ENCODE measurements at regions not wholly inside any gene's neighbourhood (a gene's known extent, or its start where the extent isn't known, plus 50 kb on each side); places are given as distances from the start of the nearest gene placed in this dataset.

DNA sequence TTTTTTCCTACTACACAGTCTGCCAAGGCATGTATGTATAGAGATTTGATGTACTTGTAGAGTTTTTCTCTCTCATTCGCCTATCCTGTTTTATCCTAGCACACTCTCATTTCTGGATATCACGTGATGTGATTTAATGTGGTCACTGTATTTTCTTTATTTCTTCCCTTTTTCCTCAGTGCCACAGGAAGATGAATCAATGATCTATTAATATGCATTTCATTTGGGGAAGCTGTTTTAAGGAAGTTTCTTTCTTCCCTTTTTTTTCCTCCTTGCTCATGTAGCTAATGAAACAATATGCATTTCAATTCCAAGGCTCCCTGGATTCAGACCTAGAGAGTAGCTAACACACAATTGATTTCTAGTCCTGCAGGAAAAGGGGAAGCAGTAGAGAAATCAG lies 506.3 kb upstream of the WWC1 start:
- peaks cover 3% of the 10 kb centered on the region for H3K27me3 Mint-ChIP-seq
- H3K4me3 Mint-ChIP-seq, result no peak overlapping the region
- no peaks in the 10 kb centered on the region for H3K9me3 Mint-ChIP-seq
- H3K36me3 Mint-ChIP-seq (ENCODE audit: low read depth), result no peaks in the 10 kb centered on the region
- intact Hi-C loops (cut with micrococcal nuclease), result no loop called here
- no peak overlapping the region for H3K27ac Mint-ChIP-seq
- H3K4me1 Mint-ChIP-seq (ENCODE audit: low read depth), result peaks cover 43% of the 10 kb centered on the region

DNA sequence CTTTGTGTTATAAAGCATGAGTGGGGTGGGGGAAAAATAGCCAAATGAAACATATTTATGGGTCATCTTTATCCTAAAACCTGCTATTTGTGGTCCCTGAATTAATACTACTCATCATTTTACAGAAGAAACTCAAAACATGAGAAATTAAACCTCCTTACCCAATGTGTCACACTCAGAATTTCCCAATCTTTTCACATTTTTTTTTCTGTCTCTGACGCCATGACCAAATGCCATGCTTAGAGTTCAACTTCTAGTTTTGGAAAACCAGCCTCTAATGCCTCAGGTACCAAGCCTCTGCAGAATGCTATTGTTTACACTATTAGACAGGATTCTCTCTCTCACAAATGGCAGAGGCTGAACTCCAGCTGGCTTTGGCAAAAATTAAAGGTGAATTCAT lies 505.5 kb upstream of the WWC1 start:
- intact Hi-C loops (cut with micrococcal nuclease), result no loop called here
- H3K27me3 Mint-ChIP-seq, result peaks cover 3% of the 10 kb centered on the region
- H3K27ac Mint-ChIP-seq, result no peak overlapping the region
- H3K4me3 Mint-ChIP-seq, result no peak overlapping the region
- no peaks in the 10 kb centered on the region for H3K9me3 Mint-ChIP-seq
- H3K4me1 Mint-ChIP-seq (ENCODE audit: low read depth), result peaks cover 43% of the 10 kb centered on the region
- no peaks in the 10 kb centered on the region for H3K36me3 Mint-ChIP-seq (ENCODE audit: low read depth)

DNA sequence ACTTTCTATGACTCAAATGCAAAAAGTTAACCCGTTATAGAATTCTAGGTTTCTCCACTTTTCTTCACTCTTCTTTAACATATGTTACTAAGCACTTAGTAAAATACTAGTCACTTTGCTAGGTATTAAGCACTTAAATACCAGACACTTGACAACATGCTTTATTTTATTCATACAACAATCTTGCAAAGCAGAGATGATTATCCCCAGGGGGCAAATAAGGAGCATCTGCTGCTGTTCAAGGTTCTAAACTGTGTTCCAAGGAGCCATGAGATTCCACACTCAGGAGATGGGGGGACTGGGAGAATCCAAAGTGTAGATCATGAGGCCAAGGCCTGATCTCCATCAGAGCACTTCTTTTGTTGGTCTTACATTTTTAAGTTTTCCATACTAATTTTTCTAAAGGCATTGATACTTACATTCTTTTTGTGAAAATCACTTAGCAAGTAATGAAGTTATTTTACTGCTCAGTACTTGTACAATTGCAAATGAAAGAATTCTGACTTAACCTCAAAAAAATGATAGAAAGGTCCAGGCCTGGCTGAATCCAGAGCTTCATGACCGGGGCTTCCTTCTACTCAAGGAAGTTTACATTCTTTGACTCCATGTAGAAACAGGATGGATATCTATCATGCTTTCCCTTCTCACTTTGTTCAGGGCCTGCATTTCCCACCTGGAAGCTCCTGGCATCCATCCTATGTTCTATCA lies 504.4 kb upstream of the WWC1 start:
- intact Hi-C loops (cut with micrococcal nuclease), result no loop called here
- Mint-ChIP-seq H3K4me1 (ENCODE audit: low read depth) (peaks cover 43% of the 10 kb centered on the region), H3K9me3 (no peaks in the 10 kb centered on the region), H3K4me3 (no peak overlapping the region), H3K36me3 (ENCODE audit: low read depth) (no peaks in the 10 kb centered on the region), H3K27me3 (peaks cover 3% of the 10 kb centered on the region), H3K27ac (no peak overlapping the region)

DNA sequence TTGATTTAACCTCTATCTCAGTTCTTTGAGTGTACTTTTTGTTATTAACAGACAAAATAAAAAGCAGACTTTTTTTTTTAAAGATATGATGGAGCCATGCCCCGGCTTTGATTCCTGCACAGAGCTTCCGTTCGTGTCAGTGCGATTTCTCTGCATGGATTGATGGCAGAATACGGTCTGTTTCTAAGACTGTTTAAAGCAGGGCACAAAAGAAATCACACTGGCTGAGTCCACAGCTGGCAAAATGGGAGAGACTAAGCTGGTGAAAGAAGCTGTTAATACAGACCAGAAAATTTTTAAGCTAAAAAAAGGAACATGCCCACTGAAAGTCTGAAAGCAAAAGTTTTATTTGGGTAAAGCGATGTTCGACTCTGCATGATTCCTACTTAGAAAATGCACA lies 501.4 kb upstream of the WWC1 start:
- Mint-ChIP-seq H3K4me1 (ENCODE audit: low read depth) (peaks cover 27% of the 10 kb centered on the region), H3K36me3 (ENCODE audit: low read depth) (no peaks in the 10 kb centered on the region), H3K27me3 (no peaks in the 10 kb centered on the region), H3K27ac (no peak overlapping the region), H3K4me3 (no peak overlapping the region), H3K9me3 (no peaks in the 10 kb centered on the region)
- intact Hi-C loops (cut with micrococcal nuclease), result no loop called here

DNA sequence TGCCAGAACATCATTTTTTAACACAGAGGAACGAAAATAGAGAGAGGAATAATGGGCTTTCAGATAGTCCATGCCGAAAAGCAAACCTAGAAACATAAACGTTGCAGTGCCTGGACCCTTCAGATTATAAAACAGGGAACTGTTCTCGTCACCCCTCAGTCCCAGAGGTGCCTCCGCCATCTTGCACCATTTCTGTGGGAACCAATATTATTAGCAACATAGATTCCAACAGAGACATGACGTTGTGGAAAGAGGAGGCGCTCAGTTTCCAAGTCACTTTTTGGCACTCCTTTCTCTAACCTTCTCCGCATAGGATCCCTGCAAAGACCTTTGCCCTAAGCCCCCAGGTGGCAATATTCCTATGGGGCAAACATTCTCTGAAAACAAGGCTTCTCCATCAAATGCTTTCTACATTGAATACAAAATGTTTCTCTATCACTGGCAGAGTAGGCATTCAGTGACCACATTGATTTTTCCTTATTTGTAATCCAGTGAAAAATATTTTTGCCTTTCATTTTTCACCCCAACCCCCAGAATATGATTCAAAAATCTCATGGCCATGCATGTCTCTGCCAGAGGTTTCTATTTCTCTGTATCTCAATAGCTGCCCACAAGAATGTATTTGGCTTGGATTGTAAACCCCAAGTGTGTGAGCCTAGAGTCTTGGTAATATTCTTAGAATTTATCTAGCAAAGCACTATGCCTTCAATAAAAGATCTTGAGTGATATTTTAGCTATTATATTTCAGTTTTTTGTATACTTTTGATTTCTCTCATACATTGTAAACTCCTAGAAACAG lies 500.8 kb upstream of the WWC1 start:
- no peaks in the 10 kb centered on the region for H3K36me3 Mint-ChIP-seq (ENCODE audit: low read depth)
- intact Hi-C loops (cut with micrococcal nuclease), result no loop called here
- H3K27ac Mint-ChIP-seq, result no peak overlapping the region
- no peak overlapping the region for H3K4me3 Mint-ChIP-seq
- H3K27me3 Mint-ChIP-seq, result no peaks in the 10 kb centered on the region
- H3K4me1 Mint-ChIP-seq (ENCODE audit: low read depth), result peaks cover 21% of the 10 kb centered on the region
- H3K9me3 Mint-ChIP-seq, result no peaks in the 10 kb centered on the region

DNA sequence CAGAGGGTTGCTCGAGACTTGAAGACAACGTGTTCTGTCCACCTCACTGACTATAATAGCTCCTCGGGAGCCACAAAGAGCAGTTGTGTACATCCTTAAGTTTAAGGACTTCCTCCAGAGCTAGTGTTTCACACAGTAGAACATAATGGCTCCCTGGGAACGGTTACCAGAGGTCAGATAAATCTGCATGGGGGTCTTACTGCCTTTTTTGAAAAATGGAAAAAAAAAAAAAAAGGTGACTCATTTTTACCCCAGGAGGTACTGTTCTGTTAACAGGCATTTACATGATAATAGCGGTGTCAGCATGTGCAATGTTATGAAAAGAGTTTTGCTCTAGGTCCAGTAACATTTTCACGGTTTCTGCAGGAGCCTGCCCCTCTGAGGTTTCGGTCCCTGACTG lies 498.9 kb upstream of the WWC1 start:
- no peaks in the 10 kb centered on the region for H3K27me3 Mint-ChIP-seq
- H3K4me3 Mint-ChIP-seq, result no peak overlapping the region
- no peaks in the 10 kb centered on the region for H3K36me3 Mint-ChIP-seq (ENCODE audit: low read depth)
- H3K4me1 Mint-ChIP-seq (ENCODE audit: low read depth), result peaks cover 7% of the 10 kb centered on the region
- intact Hi-C loops (cut with micrococcal nuclease), result no loop called here
- no peak overlapping the region for H3K27ac Mint-ChIP-seq
- H3K9me3 Mint-ChIP-seq, result no peaks in the 10 kb centered on the region

DNA sequence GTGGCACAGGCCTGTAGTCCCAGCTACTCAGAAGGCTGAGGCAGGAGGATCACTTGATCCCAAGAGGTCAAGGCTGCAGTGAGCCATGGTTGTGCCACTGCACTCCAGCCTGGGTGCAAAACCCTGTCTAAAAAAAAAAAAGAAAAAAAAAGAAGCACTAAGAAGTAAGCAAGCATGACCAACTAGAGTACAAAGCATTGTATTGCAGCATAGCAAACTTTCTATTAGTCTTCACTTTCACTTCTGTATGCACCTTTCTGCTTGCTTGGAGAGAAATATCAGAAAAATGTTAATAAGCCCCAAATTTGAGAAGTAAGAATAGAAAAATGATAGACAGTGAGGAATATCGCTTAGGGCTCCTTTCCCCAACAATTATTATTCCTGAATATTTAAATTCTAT lies 497.7 kb upstream of the WWC1 start:
- peaks cover 17% of the 10 kb centered on the region for H3K4me1 Mint-ChIP-seq (ENCODE audit: low read depth)
- intact Hi-C loops (cut with micrococcal nuclease), result no loop called here
- no peak overlapping the region for H3K27ac Mint-ChIP-seq
- no peak overlapping the region for H3K4me3 Mint-ChIP-seq
- no peaks in the 10 kb centered on the region for H3K36me3 Mint-ChIP-seq (ENCODE audit: low read depth)
- H3K27me3 Mint-ChIP-seq, result no peaks in the 10 kb centered on the region
- H3K9me3 Mint-ChIP-seq, result no peaks in the 10 kb centered on the region

DNA sequence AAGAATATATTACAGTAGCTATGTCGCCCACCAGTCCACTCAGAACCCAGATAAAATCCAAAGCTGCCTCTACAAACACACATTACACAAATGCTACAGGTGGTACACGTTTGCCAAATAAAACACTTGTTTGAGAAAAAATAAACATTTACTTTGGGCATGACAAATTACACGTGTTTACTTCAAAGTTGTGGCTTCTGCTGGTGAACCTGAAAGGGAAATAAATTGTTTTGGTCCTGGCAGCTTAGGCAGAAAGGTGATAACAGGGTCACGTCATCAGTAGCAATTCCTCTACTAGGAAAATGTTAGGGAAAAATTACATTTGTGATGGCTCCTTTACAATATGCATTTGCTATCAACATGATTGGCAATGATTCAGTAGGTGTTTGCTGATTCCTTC lies 497.3 kb upstream of the WWC1 start:
- Mint-ChIP-seq H3K4me3 (no peak overlapping the region), H3K27ac (no peak overlapping the region), H3K9me3 (no peaks in the 10 kb centered on the region), H3K27me3 (no peaks in the 10 kb centered on the region), H3K4me1 (ENCODE audit: low read depth) (peaks cover 17% of the 10 kb centered on the region), H3K36me3 (ENCODE audit: low read depth) (no peaks in the 10 kb centered on the region)
- intact Hi-C loops (cut with micrococcal nuclease), result no loop called here

DNA sequence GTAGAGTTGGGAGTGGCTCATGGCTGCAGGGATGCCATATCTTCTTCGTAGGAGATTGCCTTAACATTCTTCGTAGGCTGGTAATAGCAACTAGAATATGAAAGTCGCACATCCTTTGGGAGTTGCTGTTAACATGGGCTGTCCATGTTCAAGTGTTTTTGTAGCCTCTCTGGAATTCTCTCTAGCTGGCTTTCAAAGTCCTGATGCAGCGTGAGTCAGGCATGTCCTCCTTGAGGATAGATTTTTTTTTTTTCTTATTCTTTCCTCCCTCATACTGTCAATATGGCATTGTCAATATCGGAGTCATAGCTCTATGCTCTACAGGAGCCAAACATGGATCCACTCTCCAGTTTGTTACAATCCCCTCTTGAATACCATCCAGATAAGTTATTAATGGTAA lies 494.8 kb upstream of the WWC1 start:
- Mint-ChIP-seq H3K9me3 (no peaks in the 10 kb centered on the region), H3K36me3 (ENCODE audit: low read depth) (no peaks in the 10 kb centered on the region), H3K4me1 (ENCODE audit: low read depth) (peaks cover 17% of the 10 kb centered on the region), H3K4me3 (no peak overlapping the region), H3K27me3 (no peaks in the 10 kb centered on the region), H3K27ac (no peak overlapping the region)
- intact Hi-C loops (cut with micrococcal nuclease), result no loop called here

DNA sequence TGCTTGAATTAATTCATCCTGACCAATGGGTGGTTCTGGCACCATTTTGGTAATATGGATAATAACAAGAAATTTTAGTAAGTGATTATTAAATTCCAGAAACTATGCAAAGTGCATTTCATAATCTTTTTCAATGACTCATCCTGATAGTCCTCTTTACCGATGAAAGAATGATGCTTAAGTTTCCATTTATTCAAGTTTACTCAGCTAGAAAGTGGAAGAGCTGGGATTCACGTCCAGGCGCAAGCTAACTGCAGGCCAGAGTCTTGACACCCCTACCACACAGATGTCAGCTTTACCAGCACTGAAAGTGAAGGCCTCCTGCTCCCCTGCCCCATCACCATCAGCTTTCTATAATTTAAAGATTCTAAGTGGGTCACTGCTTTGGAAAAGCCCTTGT lies 493.5 kb upstream of the WWC1 start:
- H3K27me3 Mint-ChIP-seq, result no peaks in the 10 kb centered on the region
- H3K4me1 Mint-ChIP-seq (ENCODE audit: low read depth), result peaks cover 17% of the 10 kb centered on the region
- H3K4me3 Mint-ChIP-seq, result no peak overlapping the region
- no peaks in the 10 kb centered on the region for H3K9me3 Mint-ChIP-seq
- no peaks in the 10 kb centered on the region for H3K36me3 Mint-ChIP-seq (ENCODE audit: low read depth)
- intact Hi-C loops (cut with micrococcal nuclease), result no loop called here
- no peak overlapping the region for H3K27ac Mint-ChIP-seq

DNA sequence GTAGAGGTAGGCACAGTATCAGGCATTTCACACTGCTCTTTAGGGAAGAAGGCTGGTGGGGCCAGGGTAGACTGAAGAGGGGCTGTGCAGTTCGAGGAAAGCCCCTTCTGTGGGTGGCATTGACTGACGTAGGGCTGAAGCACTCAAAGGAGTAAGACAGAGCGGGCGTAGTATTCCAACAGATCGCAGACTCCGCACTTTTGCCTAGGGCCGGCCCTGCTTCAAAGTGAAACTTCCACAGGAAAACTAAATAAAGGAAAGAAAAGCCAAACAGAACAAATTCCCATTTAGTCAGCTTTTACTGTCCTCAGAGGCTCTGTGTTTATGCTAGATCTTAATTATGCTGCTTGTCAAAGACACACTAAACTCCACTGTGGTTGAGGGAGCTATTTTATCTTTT lies 493.0 kb upstream of the WWC1 start:
- H3K4me3 Mint-ChIP-seq, result no peak overlapping the region
- H3K4me1 Mint-ChIP-seq (ENCODE audit: low read depth), result peaks cover 14% of the 10 kb centered on the region
- H3K27me3 Mint-ChIP-seq, result peaks cover 2% of the 10 kb centered on the region
- H3K27ac Mint-ChIP-seq, result no peak overlapping the region
- H3K9me3 Mint-ChIP-seq, result no peaks in the 10 kb centered on the region
- no peaks in the 10 kb centered on the region for H3K36me3 Mint-ChIP-seq (ENCODE audit: low read depth)
- intact Hi-C loops (cut with micrococcal nuclease), result no loop called here

DNA sequence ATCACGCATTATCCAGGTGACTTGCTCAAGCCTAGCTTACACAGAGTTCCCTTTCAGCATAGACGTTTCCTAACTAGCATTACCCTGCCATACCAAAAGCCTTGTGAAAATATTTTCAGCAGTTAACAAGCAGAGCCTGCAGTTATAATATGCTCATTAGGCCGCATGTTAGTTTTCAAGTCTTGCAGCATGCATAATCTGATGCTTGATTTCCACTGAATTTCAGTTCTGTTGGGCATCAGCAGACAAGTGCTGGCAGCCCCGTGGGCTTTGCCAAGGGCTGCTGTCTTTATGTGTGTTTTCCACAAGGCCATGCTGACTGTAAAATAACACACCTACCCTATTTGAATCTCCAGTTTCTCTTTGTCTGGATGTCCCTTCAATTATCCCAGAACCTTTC lies 491.0 kb upstream of the WWC1 start:
- intact Hi-C loops (cut with micrococcal nuclease), result loop anchor here (5.0 kb wide), 1 partner anchor 78 kb away; no protein-coding TSS in a partner anchor
- Mint-ChIP-seq H3K4me3 (no peak overlapping the region), H3K4me1 (ENCODE audit: low read depth) (peaks cover 11% of the 10 kb centered on the region), H3K27ac (no peak overlapping the region), H3K9me3 (no peaks in the 10 kb centered on the region), H3K27me3 (peaks cover 2% of the 10 kb centered on the region), H3K36me3 (ENCODE audit: low read depth) (no peaks in the 10 kb centered on the region)

DNA sequence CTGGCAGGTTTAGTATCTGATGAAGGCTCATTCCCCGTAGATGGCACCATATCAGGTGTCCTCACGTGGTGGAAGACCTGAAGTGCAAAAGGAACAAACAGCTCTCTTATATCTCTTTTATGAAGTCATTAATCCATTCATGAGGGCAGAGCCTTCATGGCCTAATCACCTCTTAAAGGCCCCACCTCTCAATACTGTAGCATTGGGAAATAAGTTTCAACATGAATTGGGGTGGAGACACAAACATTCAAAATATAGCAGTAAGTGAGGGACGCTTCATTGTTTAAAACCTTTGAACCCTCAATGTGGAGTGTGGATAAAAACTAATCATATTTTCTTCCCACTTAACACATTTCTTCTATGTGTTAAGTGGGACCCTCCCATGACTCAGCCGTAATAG lies 489.4 kb upstream of the WWC1 start:
- Mint-ChIP-seq H3K27me3 (peaks cover 2% of the 10 kb centered on the region), H3K27ac (no peak overlapping the region), H3K4me1 (ENCODE audit: low read depth) (peaks cover 11% of the 10 kb centered on the region), H3K36me3 (ENCODE audit: low read depth) (no peaks in the 10 kb centered on the region), H3K9me3 (no peaks in the 10 kb centered on the region), H3K4me3 (no peak overlapping the region)
- intact Hi-C loops (cut with micrococcal nuclease), result loop anchor here (5.0 kb wide), 1 partner anchor 80 kb away; no protein-coding TSS in a partner anchor

DNA sequence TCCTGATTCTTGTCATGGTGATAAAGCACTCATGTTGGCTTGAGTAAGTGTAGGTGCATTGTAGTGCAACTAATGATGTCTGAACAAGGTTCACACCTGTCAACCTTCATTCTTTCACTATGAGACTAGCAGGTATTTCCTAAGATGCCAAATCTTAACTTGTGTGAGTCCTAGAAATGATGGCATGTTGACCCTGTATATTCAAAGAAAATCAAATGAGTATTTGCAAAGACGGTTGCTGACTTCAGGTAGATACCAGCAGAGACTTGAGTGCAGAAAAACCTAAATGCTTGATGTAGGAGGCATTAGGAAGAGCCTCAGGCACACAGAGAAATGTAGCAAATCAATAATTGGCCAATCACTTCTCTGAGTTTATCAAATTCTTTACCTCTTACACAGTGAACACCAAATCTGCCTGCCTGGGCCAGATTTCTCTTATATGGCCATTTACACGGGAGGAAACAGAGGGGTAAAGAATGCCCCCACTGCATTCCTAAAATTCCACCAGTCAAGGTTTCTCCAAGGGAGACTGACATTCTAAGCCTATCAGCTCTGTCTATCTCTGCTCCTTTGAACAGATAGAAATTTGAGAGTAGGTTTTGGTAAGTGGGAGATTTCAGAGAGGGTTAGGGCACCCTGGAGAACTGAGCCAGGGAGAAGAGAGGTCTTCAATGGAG lies 488.6 kb upstream of the WWC1 start:
- Mint-ChIP-seq H3K4me3 (no peak overlapping the region), H3K27me3 (peaks cover 2% of the 10 kb centered on the region), H3K27ac (no peak overlapping the region), H3K9me3 (no peaks in the 10 kb centered on the region), H3K36me3 (ENCODE audit: low read depth) (no peaks in the 10 kb centered on the region), H3K4me1 (ENCODE audit: low read depth) (peaks cover 8% of the 10 kb centered on the region)
- intact Hi-C loops (cut with micrococcal nuclease), result loop anchor here (5.0 kb wide), 1 partner anchor 81 kb away; no protein-coding TSS in a partner anchor

All from dendritic cell treated with granulocyte-macrophage colony-stimulating factor and Interleukin-4, amounts not matched to agents 40 ng/mL and 50 ng/mL, for 4 days (primary cell).